Keratinocyte (primary cell): ENCODE measurements at regions not wholly inside any gene's neighbourhood (a gene's known extent, or its start where the extent isn't known, plus 50 kb on each side); places are given as distances from the start of the nearest gene placed in this dataset.
A peak's percentile ranks its signal among the peaks of the same experiment; 100 is the strongest.

Experiments used
- DNase-seq: peaks from one replicate; pipeline ENCODE4 v3.0.0-alpha.2; 2011; ENCODE audit warnings: low read depth, missing footprints, low spot score
- FAIRE-seq: peaks from 2 replicates; lab custom pipeline; 2011; peaks lifted over from hg19 to GRCh38; lab: Jason Lieb, UNC
- H2AFZ ChIP-seq: 2 replicates; pipeline ENCODE4 v1.6.0; 2012; ENCODE audit warnings: low read length, control low read depth, inconsistent platforms; ENCODE audit not compliant: control insufficient read depth
- H3K27ac ChIP-seq: 2 replicates; pipeline ENCODE4 v1.5.1; 2011; ENCODE audit warnings: low read length; ENCODE audit not compliant: control insufficient read depth, insufficient read depth
- H3K27me3 ChIP-seq: 3 replicates; pipeline ENCODE4 v1.6.0; 2011; ENCODE audit warnings: low read length; ENCODE audit not compliant: control insufficient read depth, insufficient read depth; ENCODE audit errors: extremely low read depth
- H3K36me3 ChIP-seq, 2 experiments: 2 replicates in 1 of 2; 3 replicates in 1 of 2; pipeline ENCODE4 v1.5.1; 2011; ENCODE audit warnings: low read length in 2 of 2, mild to moderate bottlenecking in 1 of 2; ENCODE audit not compliant: control insufficient read depth in 2 of 2, insufficient read depth in 2 of 2; ENCODE audit errors: extremely low read depth in 1 of 2
- H3K4me1 ChIP-seq: 3 replicates; pipeline ENCODE4 v1.5.1; 2011; ENCODE audit warnings: low read length; ENCODE audit not compliant: control insufficient read depth, insufficient read depth; ENCODE audit errors: extremely low read depth
- H3K4me2 ChIP-seq: 3 replicates; pipeline ENCODE4 v1.6.0; 2011; ENCODE audit warnings: low read depth, low read length; ENCODE audit not compliant: control insufficient read depth, insufficient read depth; ENCODE audit errors: extremely low read depth
- H3K4me3 ChIP-seq, 3 experiments: fragments of 200-600 bp in 1 of 3; sonication (generic) in 1 of 3; 2 replicates in 2 of 3; 3 replicates in 1 of 3; pipeline ENCODE4 v1.5.1; 2011 to 2016; ENCODE audit warnings: low read length in 3 of 3, mild to moderate bottlenecking in 3 of 3, control low read depth in 2 of 3, inconsistent platforms in 1 of 3, low read depth in 1 of 3, mixed read lengths in 1 of 3, mixed run types in 1 of 3, moderate library complexity in 1 of 3; ENCODE audit not compliant: control insufficient read depth in 2 of 3, insufficient read depth in 2 of 3; ENCODE audit errors: extremely low read depth in 1 of 3
- H3K79me2 ChIP-seq: 2 replicates; pipeline ENCODE4 v1.6.0; 2012; ENCODE audit warnings: low read length; ENCODE audit not compliant: control insufficient read depth, insufficient read depth
- H3K9ac ChIP-seq: 3 replicates; pipeline ENCODE4 v1.6.0; 2011; ENCODE audit warnings: low read length; ENCODE audit not compliant: control insufficient read depth, insufficient read depth; ENCODE audit errors: extremely low read depth
- H3K9me1 ChIP-seq: 3 replicates; pipeline ENCODE4 v1.6.0; 2011; ENCODE audit warnings: low read length; ENCODE audit not compliant: control insufficient read depth, insufficient read depth; ENCODE audit errors: extremely low read depth
- H3K9me3 ChIP-seq: 2 replicates; pipeline ENCODE4 v1.5.1; 2012; ENCODE audit warnings: low read depth, low read length; ENCODE audit not compliant: control insufficient read depth
- H4K20me1 ChIP-seq: 3 replicates; pipeline ENCODE4 v1.6.0; 2011; ENCODE audit warnings: low read length; ENCODE audit not compliant: control insufficient read depth, insufficient read depth; ENCODE audit errors: extremely low read depth
- CTCF ChIP-seq, 3 experiments: IDR thresholded peaks in 1 of 3; conservative IDR thresholded peaks in 1 of 3; optimal IDR thresholded peaks in 1 of 3; 2 replicates in 2 of 3; 3 replicates in 1 of 3; pipeline versions ENCODE3 to v1.5.1; 2011; ENCODE audit warnings: low read length in 3 of 3, mild to moderate bottlenecking in 3 of 3, moderate library complexity in 2 of 3, control low read depth in 1 of 3, inconsistent platforms in 1 of 3; ENCODE audit not compliant: insufficient read depth in 2 of 3; ENCODE audit errors: extremely low read depth in 1 of 3
- EZH2 ChIP-seq: IDR thresholded peaks from one replicate; pipeline ENCODE4 v1.6.1; 2012; ENCODE audit warnings: inconsistent platforms, mild to moderate bottlenecking, low read length, moderate library complexity
- dilution Hi-C: fragments of 300-500 bp; cut with MboI; formaldehyde crosslinking; loops from one replicate; pipeline ENCODE4 v1.7.0; 2020; ENCODE audit warnings: low sequenced_read_pairs; ENCODE audit not compliant: extremely low pct_ligation_motif_present

GRCh38 chr21:26388731-26389231, 184.3 kb downstream of the CYYR1 start:
- FAIRE-seq, result peak; percentile 84
- no peak for TF ChIP-seq CTCF (optimal IDR thresholded peaks at IDR 0.05 in 1 of 3, IDR thresholded peaks at IDR 0.05 in 1 of 3, conservative IDR thresholded peaks at IDR 0.05 in 1 of 3; ENCODE audit: extremely low read depth in 1 of 3, insufficient read depth in 2 of 3, low read length in 3 of 3)
- no peak for TF ChIP-seq EZH2
- Histone ChIP-seq H3K36me3 (no peaks in the 10 kb centered on the region), H3K9me3 (peaks cover 6% of the 10 kb centered on the region), H3K27me3 (no peaks in the 10 kb centered on the region), H3K79me2 (no peaks in the 10 kb centered on the region), H3K4me3 (no peak overlapping the region), H3K27ac (peak overlapping the region; percentile 79), H4K20me1 (no peaks in the 10 kb centered on the region), H3K9me1 (no peaks in the 10 kb centered on the region), H3K4me1 (peaks cover 41% of the 10 kb centered on the region), H3K4me2 (peak overlapping the region; percentile 61), H2AFZ (no peak overlapping the region), H3K9ac (peak overlapping the region; percentile 30)
- no peak for DNase-seq
- dilution Hi-C loops, result loop anchor here (25.0 kb wide), 1 partner anchor 226 kb away; the partner anchor contains the start of gene APP

GRCh38 chr21:26385721-26386120, 187.4 kb downstream of the CYYR1 start:
- TF ChIP-seq CTCF (optimal IDR thresholded peaks at IDR 0.05 in 1 of 3, IDR thresholded peaks at IDR 0.05 in 1 of 3, conservative IDR thresholded peaks at IDR 0.05 in 1 of 3; ENCODE audit: extremely low read depth in 1 of 3, insufficient read depth in 2 of 3, low read length in 3 of 3) (no peak), EZH2 (no peak)
- Histone ChIP-seq H3K36me3 (no peaks in the 10 kb centered on the region), H2AFZ (peak overlapping the region; percentile 26), H3K27me3 (no peaks in the 10 kb centered on the region), H3K9me3 (peaks cover 6% of the 10 kb centered on the region), H3K9me1 (no peaks in the 10 kb centered on the region), H3K9ac (no peak overlapping the region), H4K20me1 (no peaks in the 10 kb centered on the region), H3K4me1 (peaks cover 30% of the 10 kb centered on the region), H3K27ac (no peak overlapping the region), H3K79me2 (no peaks in the 10 kb centered on the region), H3K4me3 (no peak overlapping the region), H3K4me2 (no peak overlapping the region)
- dilution Hi-C loops, result loop anchor here (25.0 kb wide), 1 partner anchor 223 kb away; the partner anchor contains the start of gene APP
- no peak for DNase-seq
- FAIRE-seq, result no peak
